RWPE2 (cell line): ENCODE measurements at regions not wholly inside any gene's neighbourhood (a gene's known extent, or its start where the extent isn't known, plus 50 kb on each side); places are given as distances from the start of the nearest gene placed in this dataset.
"Not testable (repeated sequence)": the region's sequence is repeated elsewhere in the genome, so short reads cannot be mapped to it uniquely, and the experiment has no call there.

Experiments
- ATAC-seq: fragments of 200-7000 bp; cut with Tn5 transposase; 3 replicates; pipeline ENCODE4 v1.9.1; 2021; ENCODE audit warnings: low read depth
- DNase-seq: peaks from one replicate; pipeline ENCODE4 v3.0.0-alpha.2; 2020; ENCODE audit warnings: low spot score
- H3K27ac ChIP-seq: fragments of 450-650 bp; 2 replicates; pipeline ENCODE4 v1.5.1; 2017; ENCODE audit warnings: mild to moderate bottlenecking; ENCODE audit not compliant: poor library complexity, severe bottlenecking
- H3K27me3 ChIP-seq: fragments of 250-450 bp; sonication (Bioruptor Pico); 2 replicates; pipeline ENCODE4 v1.5.1; 2021; ENCODE audit warnings: mild to moderate bottlenecking, moderate library complexity; ENCODE audit not compliant: insufficient read depth, poor library complexity, severe bottlenecking
- H3K36me3 ChIP-seq: fragments of 250-450 bp; sonication (Bioruptor Pico); 2 replicates; pipeline ENCODE4 v1.5.1; 2020; ENCODE audit warnings: low read depth, mild to moderate bottlenecking, moderate library complexity
- H3K4me1 ChIP-seq: fragments of 250-450 bp; sonication (Bioruptor Pico); 2 replicates; pipeline ENCODE4 v1.5.1; 2021; ENCODE audit warnings: mild to moderate bottlenecking, moderate library complexity; ENCODE audit not compliant: insufficient read depth, poor library complexity, severe bottlenecking
- H3K4me3 ChIP-seq: fragments of 250-450 bp; sonication (Bioruptor Pico); 2 replicates; pipeline ENCODE4 v1.5.1; 2021; ENCODE audit warnings: mild to moderate bottlenecking, moderate library complexity; ENCODE audit not compliant: severe bottlenecking
- H3K9me3 ChIP-seq: fragments of 250-450 bp; sonication (Bioruptor Pico); 2 replicates; pipeline ENCODE4 v1.5.1; 2021; ENCODE audit warnings: mild to moderate bottlenecking, moderate library complexity; ENCODE audit not compliant: severe bottlenecking
- CTCF ChIP-seq: fragments of 450-650 bp; IDR thresholded peaks from one replicate; pipeline ENCODE4 v1.5.1; 2017; ENCODE audit warnings: mild to moderate bottlenecking, moderate library complexity; ENCODE audit not compliant: poor library complexity, severe bottlenecking

- Histone ChIP-seq H3K4me1 (no peaks in the 10 kb centered on the region), H3K9me3 (no peaks in the 10 kb centered on the region), H3K4me3 (no peak overlapping the region), H3K36me3 (no peaks in the 10 kb centered on the region), H3K27me3 (no peaks in the 10 kb centered on the region), H3K27ac (no peak overlapping the region)
- ATAC-seq (no peak), DNase-seq (no peak)
- no peak for TF ChIP-seq CTCF
Observed at GRCh38 chr6:125640441-125641150, 108.8 kb upstream of the HEY2 start.

GRCh38 chr6:125643967-125644661 is 105.3 kb upstream of the HEY2 start:
- not testable (repeated sequence) for H3K9me3 ChIP-seq, ATAC-seq, H3K36me3 ChIP-seq, H3K4me1 ChIP-seq, H3K4me3 ChIP-seq, H3K27ac ChIP-seq, H3K27me3 ChIP-seq, DNase-seq

GRCh38 chr6:125647391-125647790 is 102.0 kb upstream of the HEY2 start:
- Histone ChIP-seq H3K4me1 (no peaks in the 10 kb centered on the region), H3K27me3 (no peaks in the 10 kb centered on the region), H3K36me3 (no peaks in the 10 kb centered on the region), H3K4me3 (no peak overlapping the region), H3K27ac (no peak overlapping the region), H3K9me3 (no peaks in the 10 kb centered on the region)
- ATAC-seq: no peak
- DNase-seq: no peak
- TF ChIP-seq CTCF: no peak

GRCh38 chr6:125653752-125654151 is 95.7 kb upstream of the HEY2 start:
- ATAC-seq, H3K4me1 ChIP-seq, H3K4me3 ChIP-seq, H3K36me3 ChIP-seq, DNase-seq, H3K27ac ChIP-seq, H3K27me3 ChIP-seq, H3K9me3 ChIP-seq: not testable (repeated sequence)

GRCh38 chr6:125655511-125655910 is 93.9 kb upstream of the HEY2 start:
- ATAC-seq: no peak
- no peak for DNase-seq
- H3K27me3 ChIP-seq: no peaks in the 10 kb centered on the region

More at GRCh38 chr6:125655511-125655910, 93.9 kb upstream of the HEY2 start:
- H3K36me3 ChIP-seq: no peaks in the 10 kb centered on the region
- H3K27ac ChIP-seq: no peak overlapping the region
- H3K4me1 ChIP-seq: no peaks in the 10 kb centered on the region
- H3K4me3 ChIP-seq: no peak overlapping the region
- H3K9me3 ChIP-seq: no peaks in the 10 kb centered on the region
- TF ChIP-seq CTCF: no peak
